HUES6 (cell line): ENCODE measurements at regions not wholly inside any gene's neighbourhood (a gene's known extent, or its start where the extent isn't known, plus 50 kb on each side); places are given as distances from the start of the nearest gene placed in this dataset.

ENCODE experiments used
- H3K27ac ChIP-seq: 2 replicates; pipeline ENCODE4 v1.7.0; 2013; ENCODE audit warnings: low read depth, mild to moderate bottlenecking, low read length, inconsistent platforms
- H3K27me3 ChIP-seq: 2 replicates; pipeline ENCODE4 v1.6.1; 2013; ENCODE audit warnings: low read length; ENCODE audit not compliant: control insufficient read depth, insufficient read depth
- H3K36me3 ChIP-seq: 2 replicates; pipeline ENCODE4 v1.6.1; 2013; ENCODE audit warnings: low read length; ENCODE audit not compliant: control insufficient read depth, insufficient read depth
- H3K4me1 ChIP-seq: 2 replicates; pipeline ENCODE4 v1.6.1; 2013; ENCODE audit warnings: low read length; ENCODE audit not compliant: control insufficient read depth, insufficient read depth
- H3K4me3 ChIP-seq: 2 replicates; pipeline ENCODE4 v1.5.1; 2013; ENCODE audit warnings: low read depth, low read length
- H3K9ac ChIP-seq: one replicate; pipeline ENCODE4 v1.6.1; 2013; ENCODE audit warnings: mild to moderate bottlenecking, low read length
- H3K9me3 ChIP-seq: 2 replicates; pipeline ENCODE4 v1.6.1; 2013; ENCODE audit warnings: low read depth, low read length; ENCODE audit not compliant: control insufficient read depth, insufficient read depth

GRCh38 chr1:80448081-80448480 lies 1352.7 kb upstream of the ADGRL2 start:
- no peak overlapping the region for H3K27ac ChIP-seq
- H3K9me3 ChIP-seq: no peaks in the 10 kb centered on the region
- H3K36me3 ChIP-seq: no peaks in the 10 kb centered on the region
- H3K27me3 ChIP-seq: no peaks in the 10 kb centered on the region
- H3K4me1 ChIP-seq: no peaks in the 10 kb centered on the region
- H3K4me3 ChIP-seq: no peak overlapping the region
- no peak overlapping the region for H3K9ac ChIP-seq

- Histone ChIP-seq H3K9ac (no peak overlapping the region), H3K9me3 (no peaks in the 10 kb centered on the region), H3K4me3 (no peak overlapping the region), H3K4me1 (no peaks in the 10 kb centered on the region), H3K27ac (no peak overlapping the region), H3K27me3 (no peaks in the 10 kb centered on the region), H3K36me3 (no peaks in the 10 kb centered on the region)
Measured at GRCh38 chr1:80447526-80447925, 1353.2 kb upstream of the ADGRL2 start.

GRCh38 chr1:80445033-80445432 lies 1355.7 kb upstream of the ADGRL2 start:
- Histone ChIP-seq H3K36me3 (no peaks in the 10 kb centered on the region), H3K4me1 (peaks cover 3% of the 10 kb centered on the region; the same call in 1 of the 2 replicates), H3K9me3 (no peaks in the 10 kb centered on the region), H3K9ac (no peak overlapping the region), H3K27ac (no peak overlapping the region), H3K27me3 (no peaks in the 10 kb centered on the region), H3K4me3 (no peak overlapping the region)

GRCh38 chr1:80444171-80444570 lies 1356.6 kb upstream of the ADGRL2 start:
- Histone ChIP-seq H3K4me1 (peaks cover 3% of the 10 kb centered on the region; the same call in 1 of the 2 replicates), H3K9me3 (no peaks in the 10 kb centered on the region), H3K27ac (no peak overlapping the region), H3K4me3 (no peak overlapping the region), H3K27me3 (no peaks in the 10 kb centered on the region), H3K9ac (no peak overlapping the region), H3K36me3 (no peaks in the 10 kb centered on the region)

- Histone ChIP-seq H3K4me1 (peaks cover 3% of the 10 kb centered on the region; the same call in 1 of the 2 replicates), H3K9me3 (no peaks in the 10 kb centered on the region), H3K36me3 (no peaks in the 10 kb centered on the region), H3K27me3 (no peaks in the 10 kb centered on the region), H3K4me3 (no peak overlapping the region), H3K9ac (no peak overlapping the region), H3K27ac (no peak overlapping the region)
Measured at GRCh38 chr1:80441664-80442063, 1359.1 kb upstream of the ADGRL2 start.

GRCh38 chr1:80436851-80437250 lies 1363.9 kb upstream of the ADGRL2 start:
- no peak overlapping the region for H3K9ac ChIP-seq
- no peak overlapping the region for H3K4me3 ChIP-seq
- no peak overlapping the region for H3K27ac ChIP-seq
- H3K9me3 ChIP-seq: no peaks in the 10 kb centered on the region
- H3K4me1 ChIP-seq: peaks cover 3% of the 10 kb centered on the region; the same call in 1 of the 2 replicates
- no peaks in the 10 kb centered on the region for H3K27me3 ChIP-seq
- no peaks in the 10 kb centered on the region for H3K36me3 ChIP-seq

GRCh38 chr1:80427881-80428280 lies 1372.9 kb upstream of the ADGRL2 start:
- no peaks in the 10 kb centered on the region for H3K36me3 ChIP-seq
- H3K27me3 ChIP-seq: no peaks in the 10 kb centered on the region
- no peaks in the 10 kb centered on the region for H3K9me3 ChIP-seq
- no peak overlapping the region for H3K4me3 ChIP-seq
- no peak overlapping the region for H3K9ac ChIP-seq
- H3K27ac ChIP-seq: no peak overlapping the region
- H3K4me1 ChIP-seq: no peaks in the 10 kb centered on the region

GRCh38 chr1:80424249-80424648 lies 1376.5 kb upstream of the ADGRL2 start:
- no peak overlapping the region for H3K4me3 ChIP-seq
- H3K27ac ChIP-seq: no peak overlapping the region
- no peaks in the 10 kb centered on the region for H3K4me1 ChIP-seq
- no peaks in the 10 kb centered on the region for H3K27me3 ChIP-seq
- no peak overlapping the region for H3K9ac ChIP-seq
- H3K9me3 ChIP-seq: no peaks in the 10 kb centered on the region
- no peaks in the 10 kb centered on the region for H3K36me3 ChIP-seq

- Histone ChIP-seq H3K27ac (no peak overlapping the region), H3K36me3 (no peaks in the 10 kb centered on the region), H3K4me3 (no peak overlapping the region), H3K9ac (no peak overlapping the region), H3K4me1 (no peaks in the 10 kb centered on the region), H3K27me3 (no peaks in the 10 kb centered on the region), H3K9me3 (no peaks in the 10 kb centered on the region)
Measured at GRCh38 chr1:80418134-80418533, 1382.6 kb upstream of the ADGRL2 start.

- H3K36me3 ChIP-seq: no peaks in the 10 kb centered on the region
- H3K9ac ChIP-seq: no peak overlapping the region
- no peaks in the 10 kb centered on the region for H3K27me3 ChIP-seq
- H3K9me3 ChIP-seq: no peaks in the 10 kb centered on the region
- H3K4me1 ChIP-seq: no peaks in the 10 kb centered on the region
- H3K27ac ChIP-seq: no peak overlapping the region
- H3K4me3 ChIP-seq: no peak overlapping the region
Measured at GRCh38 chr1:80417671-80418070, 1383.1 kb upstream of the ADGRL2 start.

- Histone ChIP-seq H3K36me3 (no peaks in the 10 kb centered on the region), H3K4me3 (no peak overlapping the region), H3K4me1 (no peaks in the 10 kb centered on the region), H3K27ac (no peak overlapping the region), H3K9ac (no peak overlapping the region), H3K9me3 (no peaks in the 10 kb centered on the region), H3K27me3 (no peaks in the 10 kb centered on the region)
Measured at GRCh38 chr1:80413969-80414368, 1386.8 kb upstream of the ADGRL2 start.

GRCh38 chr1:80410233-80410632 lies 1390.5 kb upstream of the ADGRL2 start:
- H3K9ac ChIP-seq: no peak overlapping the region
- H3K27ac ChIP-seq: no peak overlapping the region
- H3K4me3 ChIP-seq: no peak overlapping the region
- no peaks in the 10 kb centered on the region for H3K4me1 ChIP-seq
- no peaks in the 10 kb centered on the region for H3K9me3 ChIP-seq
- no peaks in the 10 kb centered on the region for H3K27me3 ChIP-seq
- no peaks in the 10 kb centered on the region for H3K36me3 ChIP-seq
